A549 (cell line): ENCODE measurements at regions not wholly inside any gene's neighbourhood (a gene's known extent, or its start where the extent isn't known, plus 50 kb on each side); places are given as distances from the start of the nearest gene placed in this dataset.

ENCODE experiments used
- GATA3 ChIP-seq: IDR thresholded peaks from 2 replicates; pipeline ENCODE4 v1.6.1; 2012; ENCODE audit warnings: borderline replicate concordance
- POLR2A ChIP-seq: IDR thresholded peaks from 2 replicates; pipeline ENCODE4 v1.6.1; 2012; ENCODE audit warnings: mild to moderate bottlenecking, low read length
- ZNF302 ChIP-seq: fragments of 250-450 bp; sonication (Bioruptor Pico); IDR thresholded peaks from 2 replicates; pipeline ENCODE4 v1.9.0; 2021; ENCODE audit warnings: inconsistent platforms, mild to moderate bottlenecking, moderate library complexity
- ZSCAN20 ChIP-seq: fragments of 250-450 bp; sonication (Bioruptor Pico); IDR thresholded peaks from 2 replicates; pipeline ENCODE4 v1.8.0; 2022; ENCODE audit warnings: mild to moderate bottlenecking, moderate library complexity
- TF ChIP-seq, protein P1 (sequence below): fragments of >200 bp; sonication (Bioruptor Twin); formaldehyde crosslinking; IDR thresholded peaks from 3 replicates; pipeline ENCODE4 v1.5.1; 2016
- TF ChIP-seq, protein P2 (sequence below): fragments of >200 bp; sonication (Bioruptor Twin); formaldehyde crosslinking; IDR thresholded peaks from 2 replicates; pipeline ENCODE4 v1.6.1; 2016

DNA sequence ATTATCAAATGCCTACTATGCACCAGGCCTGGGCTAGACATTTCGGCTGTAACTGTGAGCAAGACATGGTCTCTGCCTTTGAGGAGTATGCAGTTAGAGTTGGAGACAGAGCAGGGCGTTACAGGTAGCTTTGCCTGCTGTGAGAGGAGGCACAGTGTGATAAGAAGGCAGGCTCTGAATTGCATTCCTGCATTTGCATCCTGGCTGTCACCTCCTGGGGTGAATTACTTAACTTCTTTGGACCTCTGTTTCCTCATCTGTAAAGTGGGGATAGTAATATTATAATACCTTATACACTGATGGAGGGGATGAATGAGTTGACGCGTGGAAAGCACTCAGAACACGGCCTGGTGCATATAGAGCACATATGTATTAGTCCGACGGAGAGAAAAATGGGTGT, 118.1 kb upstream of the ARHGAP20 start:
- TF ChIP-seq, protein P1, sequence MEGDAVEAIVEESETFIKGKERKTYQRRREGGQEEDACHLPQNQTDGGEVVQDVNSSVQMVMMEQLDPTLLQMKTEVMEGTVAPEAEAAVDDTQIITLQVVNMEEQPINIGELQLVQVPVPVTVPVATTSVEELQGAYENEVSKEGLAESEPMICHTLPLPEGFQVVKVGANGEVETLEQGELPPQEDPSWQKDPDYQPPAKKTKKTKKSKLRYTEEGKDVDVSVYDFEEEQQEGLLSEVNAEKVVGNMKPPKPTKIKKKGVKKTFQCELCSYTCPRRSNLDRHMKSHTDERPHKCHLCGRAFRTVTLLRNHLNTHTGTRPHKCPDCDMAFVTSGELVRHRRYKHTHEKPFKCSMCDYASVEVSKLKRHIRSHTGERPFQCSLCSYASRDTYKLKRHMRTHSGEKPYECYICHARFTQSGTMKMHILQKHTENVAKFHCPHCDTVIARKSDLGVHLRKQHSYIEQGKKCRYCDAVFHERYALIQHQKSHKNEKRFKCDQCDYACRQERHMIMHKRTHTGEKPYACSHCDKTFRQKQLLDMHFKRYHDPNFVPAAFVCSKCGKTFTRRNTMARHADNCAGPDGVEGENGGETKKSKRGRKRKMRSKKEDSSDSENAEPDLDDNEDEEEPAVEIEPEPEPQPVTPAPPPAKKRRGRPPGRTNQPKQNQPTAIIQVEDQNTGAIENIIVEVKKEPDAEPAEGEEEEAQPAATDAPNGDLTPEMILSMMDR = no peak
- TF ChIP-seq ZSCAN20 (no peak), ZNF302 (CRISPR knock-in tag) (no peak), POLR2A (no peak), GATA3 (no peak)
- TF ChIP-seq, protein P2, sequence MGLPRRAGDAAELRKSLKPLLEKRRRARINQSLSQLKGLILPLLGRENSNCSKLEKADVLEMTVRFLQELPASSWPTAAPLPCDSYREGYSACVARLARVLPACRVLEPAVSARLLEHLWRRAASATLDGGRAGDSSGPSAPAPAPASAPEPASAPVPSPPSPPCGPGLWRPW = no peak
